PFSK-1 (cell line): ENCODE measurements at regions not wholly inside any gene's neighbourhood (a gene's known extent, or its start where the extent isn't known, plus 50 kb on each side); places are given as distances from the start of the nearest gene placed in this dataset.

Experiments used
- POLR2AphosphoS5 ChIP-seq: IDR thresholded peaks from 2 replicates; pipeline ENCODE4 v1.6.1; 2012; ENCODE audit warnings: low read depth, mild to moderate bottlenecking, control low read depth, low read length, moderate library complexity
- SIN3A ChIP-seq: IDR thresholded peaks from 2 replicates; pipeline ENCODE4 v1.6.1; 2012; ENCODE audit warnings: mild to moderate bottlenecking, low read length, moderate library complexity, borderline replicate concordance; ENCODE audit not compliant: insufficient read depth
- TAF1 ChIP-seq: IDR thresholded peaks from 2 replicates; pipeline ENCODE4 v1.6.1; 2012; ENCODE audit warnings: low read length, control low read depth, borderline replicate concordance; ENCODE audit not compliant: insufficient read depth

DNA sequence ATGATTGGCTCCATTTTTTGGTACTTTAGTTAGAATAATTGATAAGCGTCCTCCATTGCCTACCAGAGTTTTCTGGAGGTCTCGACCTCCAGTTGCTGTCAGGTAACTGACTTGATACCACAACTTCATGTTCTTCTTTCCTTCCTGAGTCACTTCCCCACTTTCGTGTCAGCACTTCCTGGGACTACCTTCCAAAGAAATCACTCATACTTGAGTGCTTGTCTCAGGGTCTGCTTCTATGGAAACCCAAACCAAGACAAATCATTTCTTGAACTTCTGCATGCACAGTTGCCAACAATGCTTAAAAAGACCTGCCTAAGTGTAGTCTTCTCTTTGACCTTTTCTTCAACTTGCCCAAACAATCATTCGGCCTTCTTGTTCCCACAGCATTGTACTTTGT, 210.3 kb upstream of the ETAA1 start:
- TF ChIP-seq POLR2AphosphoS5: no peak
- no peak for TF ChIP-seq SIN3A
- TF ChIP-seq TAF1: no peak
